ENCODE measurements at regions not wholly inside any gene's neighbourhood (a gene's known extent, or its start where the extent isn't known, plus 50 kb on each side); places are given as distances from the start of the nearest gene placed in this dataset.

GRCh38 chr12:127822809-127823411 lies 444.1 kb upstream of the TMEM132C start:
- Histone ChIP-seq H4K20me1 (ENCODE audit: insufficient read depth) (no peaks in the 10 kb centered on the region), H2AFZ (ENCODE audit: low read depth, low read length) (no peak overlapping the region), H3K4me3 (ENCODE audit: low read length) (no peak overlapping the region), H3K9ac (ENCODE audit: low read length) (no peak overlapping the region), H3F3A (ENCODE audit: insufficient read depth, low read length, poor library complexity, severe bottlenecking) (no peaks in the 10 kb centered on the region), H3K27ac (ENCODE audit: low read length) (no peak overlapping the region), H3K9me3 (ENCODE audit: low read length) (no peaks in the 10 kb centered on the region), H3K36me3 (ENCODE audit: insufficient read depth, low read length) (no peaks in the 10 kb centered on the region), H3K79me2 (replicated peaks; ENCODE audit: insufficient read depth, low read length) (no peaks in the 10 kb centered on the region), H3K9me2 (ENCODE audit: insufficient read depth, low read length) (no peaks in the 10 kb centered on the region), H3K27me3 (ENCODE audit: insufficient read depth, low read depth, low read length) (no peaks in the 10 kb centered on the region), H3K4me2 (ENCODE audit: low read length) (no peak overlapping the region)
- TF ChIP-seq, protein P1, sequence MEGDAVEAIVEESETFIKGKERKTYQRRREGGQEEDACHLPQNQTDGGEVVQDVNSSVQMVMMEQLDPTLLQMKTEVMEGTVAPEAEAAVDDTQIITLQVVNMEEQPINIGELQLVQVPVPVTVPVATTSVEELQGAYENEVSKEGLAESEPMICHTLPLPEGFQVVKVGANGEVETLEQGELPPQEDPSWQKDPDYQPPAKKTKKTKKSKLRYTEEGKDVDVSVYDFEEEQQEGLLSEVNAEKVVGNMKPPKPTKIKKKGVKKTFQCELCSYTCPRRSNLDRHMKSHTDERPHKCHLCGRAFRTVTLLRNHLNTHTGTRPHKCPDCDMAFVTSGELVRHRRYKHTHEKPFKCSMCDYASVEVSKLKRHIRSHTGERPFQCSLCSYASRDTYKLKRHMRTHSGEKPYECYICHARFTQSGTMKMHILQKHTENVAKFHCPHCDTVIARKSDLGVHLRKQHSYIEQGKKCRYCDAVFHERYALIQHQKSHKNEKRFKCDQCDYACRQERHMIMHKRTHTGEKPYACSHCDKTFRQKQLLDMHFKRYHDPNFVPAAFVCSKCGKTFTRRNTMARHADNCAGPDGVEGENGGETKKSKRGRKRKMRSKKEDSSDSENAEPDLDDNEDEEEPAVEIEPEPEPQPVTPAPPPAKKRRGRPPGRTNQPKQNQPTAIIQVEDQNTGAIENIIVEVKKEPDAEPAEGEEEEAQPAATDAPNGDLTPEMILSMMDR (IDR thresholded peaks at IDR 0.05; ENCODE audit: poor library complexity, severe bottlenecking) = no peak
- TF ChIP-seq TAF1 (IDR thresholded peaks at IDR 0.05; ENCODE audit: low read depth) = no peak
- TF ChIP-seq EZH2 (IDR thresholded peaks at IDR 0.05; ENCODE audit: borderline replicate concordance, insufficient read depth, low read length, poor library complexity, severe bottlenecking) = no peak
- TF ChIP-seq, protein P2, sequence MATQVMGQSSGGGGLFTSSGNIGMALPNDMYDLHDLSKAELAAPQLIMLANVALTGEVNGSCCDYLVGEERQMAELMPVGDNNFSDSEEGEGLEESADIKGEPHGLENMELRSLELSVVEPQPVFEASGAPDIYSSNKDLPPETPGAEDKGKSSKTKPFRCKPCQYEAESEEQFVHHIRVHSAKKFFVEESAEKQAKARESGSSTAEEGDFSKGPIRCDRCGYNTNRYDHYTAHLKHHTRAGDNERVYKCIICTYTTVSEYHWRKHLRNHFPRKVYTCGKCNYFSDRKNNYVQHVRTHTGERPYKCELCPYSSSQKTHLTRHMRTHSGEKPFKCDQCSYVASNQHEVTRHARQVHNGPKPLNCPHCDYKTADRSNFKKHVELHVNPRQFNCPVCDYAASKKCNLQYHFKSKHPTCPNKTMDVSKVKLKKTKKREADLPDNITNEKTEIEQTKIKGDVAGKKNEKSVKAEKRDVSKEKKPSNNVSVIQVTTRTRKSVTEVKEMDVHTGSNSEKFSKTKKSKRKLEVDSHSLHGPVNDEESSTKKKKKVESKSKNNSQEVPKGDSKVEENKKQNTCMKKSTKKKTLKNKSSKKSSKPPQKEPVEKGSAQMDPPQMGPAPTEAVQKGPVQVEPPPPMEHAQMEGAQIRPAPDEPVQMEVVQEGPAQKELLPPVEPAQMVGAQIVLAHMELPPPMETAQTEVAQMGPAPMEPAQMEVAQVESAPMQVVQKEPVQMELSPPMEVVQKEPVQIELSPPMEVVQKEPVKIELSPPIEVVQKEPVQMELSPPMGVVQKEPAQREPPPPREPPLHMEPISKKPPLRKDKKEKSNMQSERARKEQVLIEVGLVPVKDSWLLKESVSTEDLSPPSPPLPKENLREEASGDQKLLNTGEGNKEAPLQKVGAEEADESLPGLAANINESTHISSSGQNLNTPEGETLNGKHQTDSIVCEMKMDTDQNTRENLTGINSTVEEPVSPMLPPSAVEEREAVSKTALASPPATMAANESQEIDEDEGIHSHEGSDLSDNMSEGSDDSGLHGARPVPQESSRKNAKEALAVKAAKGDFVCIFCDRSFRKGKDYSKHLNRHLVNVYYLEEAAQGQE (IDR thresholded peaks at IDR 0.05; ENCODE audit: borderline replicate concordance) = no peak
- no peak for TF ChIP-seq MXI1 (conservative IDR thresholded peaks at IDR 0.05; ENCODE audit: poor library complexity, severe bottlenecking)
- TF ChIP-seq SMC3 (conservative IDR thresholded peaks at IDR 0.05; ENCODE audit: poor library complexity) = no peak

GRCh38 chr12:127823801-127824200 lies 443.2 kb upstream of the TMEM132C start:
- no peaks in the 10 kb centered on the region for H3K27me3 ChIP-seq (ENCODE audit: insufficient read depth, low read depth, low read length)
- no peak overlapping the region for H3K27ac ChIP-seq (ENCODE audit: low read length)

More at GRCh38 chr12:127823801-127824200, 443.2 kb upstream of the TMEM132C start:
- no peaks in the 10 kb centered on the region for H3K79me2 ChIP-seq (replicated peaks; ENCODE audit: insufficient read depth, low read length)
- H3K4me2 ChIP-seq (ENCODE audit: low read length) = no peak overlapping the region
- no peaks in the 10 kb centered on the region for H3F3A ChIP-seq (ENCODE audit: insufficient read depth, low read length, poor library complexity, severe bottlenecking)
- H4K20me1 ChIP-seq (ENCODE audit: insufficient read depth) = no peaks in the 10 kb centered on the region
- no peaks in the 10 kb centered on the region for H3K9me2 ChIP-seq (ENCODE audit: insufficient read depth, low read length)
- H3K36me3 ChIP-seq (ENCODE audit: insufficient read depth, low read length) = no peaks in the 10 kb centered on the region
- H3K9ac ChIP-seq (ENCODE audit: low read length) = no peak overlapping the region
- H3K4me3 ChIP-seq (ENCODE audit: low read length) = no peak overlapping the region
- no peaks in the 10 kb centered on the region for H3K9me3 ChIP-seq (ENCODE audit: low read length)
- no peak for TF ChIP-seq EZH2 (IDR thresholded peaks at IDR 0.05; ENCODE audit: borderline replicate concordance, insufficient read depth, low read length, poor library complexity, severe bottlenecking)
- TF ChIP-seq, protein P2 (IDR thresholded peaks at IDR 0.05; ENCODE audit: borderline replicate concordance) = no peak
- H2AFZ ChIP-seq (ENCODE audit: low read depth, low read length) = no peak overlapping the region
